Heart right ventricle (tissue), 16 donors: ENCODE measurements at regions not wholly inside any gene's neighbourhood (a gene's known extent, or its start where the extent isn't known, plus 50 kb on each side); places are given as distances from the start of the nearest gene placed in this dataset.

Experiments
- ATAC-seq, 8 donors: fragments of 200-7000 bp; cut with Tn5 transposase; one replicate each; pipeline ENCODE4 v1.9.1; 2020; ENCODE audit warnings: mild to moderate bottlenecking in 8 of 8, moderate library complexity in 8 of 8, moderate number of reproducible peaks in 1 of 8
- DNase-seq, 2 donors: peaks; one replicate each; pipeline ENCODE4 v3.0.0-alpha.2; 2020
- H3K27ac ChIP-seq, 10 donors: fragments of 200-600 bp; sonication (generic) in 2 of 10; one replicate each; pipeline versions ENCODE4 v1.5.0 to v1.8.0; 2020 to 2022; ENCODE audit warnings: mild to moderate bottlenecking in 3 of 10
- H3K27me3 ChIP-seq, 7 donors: fragments of 200-600 bp; one replicate each; pipeline ENCODE4 v1.8.0; 2021 to 2022; ENCODE audit warnings: mild to moderate bottlenecking in 2 of 7
- H3K36me3 ChIP-seq, 9 donors: fragments of 200-600 bp; sonication (generic) in 1 of 9; one replicate each; pipeline versions ENCODE4 v1.5.0 to v1.8.0; 2020 to 2022; ENCODE audit warnings: mild to moderate bottlenecking in 2 of 9
- H3K4me1 ChIP-seq, 9 donors: fragments of 200-600 bp; sonication (generic) in 1 of 9; one replicate each; pipeline versions ENCODE4 v1.5.0 to v1.8.0; 2020 to 2022; ENCODE audit warnings: mild to moderate bottlenecking in 4 of 9
- H3K4me3 ChIP-seq, 10 donors: fragments of 200-600 bp; sonication (generic) in 2 of 10; one replicate each; pipeline versions ENCODE4 v1.5.0 to v1.8.0; 2020 to 2022; ENCODE audit warnings: mild to moderate bottlenecking in 7 of 10, moderate library complexity in 2 of 10
- H3K9me3 ChIP-seq, 11 donors: fragments of 200-600 bp in 10 of 11; sonication (generic) in 2 of 11; one replicate each; pipeline versions ENCODE4 v1.5.0 to v1.8.0; 2013 to 2022; ENCODE audit warnings: mild to moderate bottlenecking in 2 of 11, control low read depth in 1 of 11, moderate library complexity in 1 of 11
- WGBS, 2 donors: extraction: QIAGEN DNeasy Blood & Tissue Kit; methylation state at CpG; one replicate each; pipeline ENCODE4 v1.1.7; 2013; ENCODE audit warnings: inconsistent platforms in 1 of 2; 5-methylcytosine and 5-hydroxymethylcytosine counted together
- intact Hi-C, 10 donors: fragments of 100-400 bp; cut with DNase I; formaldehyde crosslinking; loops; one replicate each; pipeline versions ENCODE4 v1.11.1 to v1.14.2; 2022
- TF ChIP-seq, protein P1 (sequence below), 9 donors: fragments of 200-600 bp; sonication (generic) in 2 of 9; IDR thresholded peaks; one replicate each; pipeline versions ENCODE4 v1.5.0 to v1.8.0; 2021 to 2022; ENCODE audit warnings: antibody characterized with exemption in 9 of 9, mild to moderate bottlenecking in 5 of 9, moderate library complexity in 1 of 9
- donor health status: Arrhythmogenic right ventricular cardiomyopathy.
- donor health status: ischemic (EF 13 %, LVEDD 7.1; RV severe dilation, severe dysfunction).
- donor health status: healthy with polysubstance abuse.
- donor health status: DM: no; HTN: yes; CAD: no.
- donor health status: DM: no; HTN: no; CAD: no.
- donor health status: ischemic (EF 25% LVEDD 6.9; RV normal size, moderate dysfunction).
- donor health status: ischemic (EF 25% LVEDD 5.7; RV mildly dilated, moderate dysfunction).
- donor health status: healthy.
- donor health status: DM: yes; HTN: yes; CAD: no.
- donor health status: Ischemic cardiomyopathy.
- donor health status: ischemic (EF 35%, LVEDD 5.7; RV mildly dilated, moderate dysfunction).
- donor health status: nonischemic (EF 11% LVEDD 7.7; RV severe dilation, severe dysfunction).
- donor health status: DM: yes; HTN: yes; CAD: no.
- donor health status: PGD.
- donor health status: ischemic (EF 29% LVEDD 5.4; RV normal size, mild dysfunction).
- donor health status: nonischemic (EF 23%, LVEDD 6.1; RV moderate dilation, normal function).

DNA sequence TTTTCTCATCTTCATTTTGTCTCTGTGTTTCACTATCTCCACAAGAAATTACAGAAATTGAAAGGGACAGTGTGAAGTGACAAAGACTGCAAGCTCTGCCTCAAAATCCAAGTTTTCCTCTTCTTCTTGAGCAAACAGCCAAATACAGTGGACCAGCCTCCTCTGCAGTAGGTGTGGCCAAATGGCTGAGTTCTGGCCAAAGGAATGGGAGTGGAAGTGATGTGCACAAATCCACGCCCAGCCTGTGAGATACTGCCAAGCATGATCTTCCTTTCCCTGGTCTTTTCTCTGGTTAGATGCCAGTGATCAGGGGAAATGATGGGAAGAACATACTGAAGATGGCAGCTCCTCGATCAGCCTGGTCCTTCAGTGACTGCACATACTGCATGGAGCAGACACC is 111.0 kb upstream of the CPNE4 start:
- intact Hi-C loops, result no loop called here
- WGBS, 2 donors, result 57% methylated on average over 2 of the region's 2 CpGs

DNA sequence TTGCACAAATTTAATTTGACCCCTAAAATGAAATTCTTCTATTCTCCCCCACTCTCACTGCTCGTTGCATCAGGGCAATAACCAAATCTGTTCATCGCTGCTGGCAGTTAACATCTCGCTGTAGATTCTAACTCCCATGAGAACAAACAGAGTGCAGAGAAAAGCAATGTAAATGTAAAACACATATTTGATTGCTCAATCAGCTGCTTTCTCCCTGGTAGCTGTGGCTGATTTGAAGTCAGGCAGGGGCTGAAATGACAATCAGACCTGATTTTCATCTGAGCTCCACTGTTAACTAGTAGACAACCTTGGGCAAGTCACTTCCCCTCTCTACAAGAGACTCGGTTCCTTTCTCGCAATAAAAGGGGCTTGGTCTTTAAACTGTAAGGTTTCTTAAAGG is 119.8 kb upstream of the CPNE4 start:
- TF ChIP-seq, protein P1, sequence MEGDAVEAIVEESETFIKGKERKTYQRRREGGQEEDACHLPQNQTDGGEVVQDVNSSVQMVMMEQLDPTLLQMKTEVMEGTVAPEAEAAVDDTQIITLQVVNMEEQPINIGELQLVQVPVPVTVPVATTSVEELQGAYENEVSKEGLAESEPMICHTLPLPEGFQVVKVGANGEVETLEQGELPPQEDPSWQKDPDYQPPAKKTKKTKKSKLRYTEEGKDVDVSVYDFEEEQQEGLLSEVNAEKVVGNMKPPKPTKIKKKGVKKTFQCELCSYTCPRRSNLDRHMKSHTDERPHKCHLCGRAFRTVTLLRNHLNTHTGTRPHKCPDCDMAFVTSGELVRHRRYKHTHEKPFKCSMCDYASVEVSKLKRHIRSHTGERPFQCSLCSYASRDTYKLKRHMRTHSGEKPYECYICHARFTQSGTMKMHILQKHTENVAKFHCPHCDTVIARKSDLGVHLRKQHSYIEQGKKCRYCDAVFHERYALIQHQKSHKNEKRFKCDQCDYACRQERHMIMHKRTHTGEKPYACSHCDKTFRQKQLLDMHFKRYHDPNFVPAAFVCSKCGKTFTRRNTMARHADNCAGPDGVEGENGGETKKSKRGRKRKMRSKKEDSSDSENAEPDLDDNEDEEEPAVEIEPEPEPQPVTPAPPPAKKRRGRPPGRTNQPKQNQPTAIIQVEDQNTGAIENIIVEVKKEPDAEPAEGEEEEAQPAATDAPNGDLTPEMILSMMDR (IDR thresholded peaks at IDR 0.05), result no peak
- Histone ChIP-seq H3K4me1 (no peaks in the 10 kb centered on the region), H3K4me3 (no peak overlapping the region), H3K36me3 (no peaks in the 10 kb centered on the region), H3K27ac (no peak overlapping the region), H3K27me3 (peaks cover 0 to 21% (median 0%) of the 10 kb centered on the region in 7 donors), H3K9me3 (no peaks in the 10 kb centered on the region)
- 78 to 79% methylated on average over 5 of the region's 5 CpGs for WGBS, 2 donors
- ATAC-seq, result no peak
- DNase-seq, result no peak
- intact Hi-C loops, result no loop called here

More for the DNA sequence above, 111.0 kb upstream of the CPNE4 start:
- ATAC-seq (no peak), DNase-seq (no peak)
- Histone ChIP-seq H3K36me3 (no peaks in the 10 kb centered on the region), H3K9me3 (no peaks in the 10 kb centered on the region), H3K27ac (no peak overlapping the region), H3K4me3 (no peak overlapping the region), H3K4me1 (no peaks in the 10 kb centered on the region), H3K27me3 (no peaks in the 10 kb centered on the region)
- TF ChIP-seq, protein P1 (IDR thresholded peaks at IDR 0.05), result no peak

DNA sequence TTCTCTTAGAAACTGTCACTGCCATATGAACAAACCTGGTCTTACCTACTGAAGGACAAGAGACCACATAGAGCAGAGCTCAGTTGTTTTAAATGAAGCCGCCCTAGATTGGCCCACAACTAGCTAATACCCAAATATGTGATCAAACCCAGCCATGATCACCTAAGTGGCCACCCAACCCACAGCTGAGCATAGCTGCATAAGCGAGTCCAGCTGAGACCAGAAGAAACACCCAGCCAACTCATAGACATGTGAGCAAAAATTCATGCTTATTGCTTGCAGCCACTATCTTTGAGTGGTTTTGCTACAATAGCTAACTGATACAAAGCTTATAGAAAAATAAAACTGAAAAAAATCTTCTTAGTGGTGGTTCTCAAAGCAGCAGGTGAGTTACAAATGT is 124.3 kb upstream of the CPNE4 start:
- WGBS, 2 donors, result 83 to 95% methylated on average over 2 of the region's 2 CpGs
- peaks cover 0 to 5% (median 0%) of the 10 kb centered on the region in 7 donors for H3K27me3 ChIP-seq
- TF ChIP-seq, protein P1 (IDR thresholded peaks at IDR 0.05), result no peak

DNA sequence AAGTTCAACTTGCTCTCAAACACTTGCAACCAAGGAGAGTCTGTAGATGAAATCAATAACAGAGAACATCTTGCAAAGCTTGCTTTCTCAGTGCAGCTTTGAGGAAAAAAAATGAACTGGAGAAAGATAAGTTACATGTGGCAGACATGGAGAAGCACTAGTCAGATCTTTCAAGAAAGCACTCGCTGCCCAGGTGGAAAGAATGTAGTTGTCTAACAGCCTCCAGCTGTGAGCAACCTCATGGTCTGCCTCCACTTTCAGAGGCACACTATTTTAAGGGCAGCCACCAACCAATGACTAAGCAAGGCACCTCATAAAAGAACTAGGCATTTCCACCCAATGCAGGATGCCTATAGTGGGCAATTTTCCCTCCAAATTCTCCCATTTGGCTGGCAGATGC is 125.4 kb upstream of the CPNE4 start:
- H3K36me3 ChIP-seq, result no peaks in the 10 kb centered on the region
- intact Hi-C loops, result no loop called here
- peaks cover 0 to 5% (median 0%) of the 10 kb centered on the region in 7 donors for H3K27me3 ChIP-seq
- no peak overlapping the region for H3K4me3 ChIP-seq
- WGBS, 2 donors, result 57 to 58% methylated on average over 1 of the region's 1 CpG
- ATAC-seq (no peak), DNase-seq (no peak)
- H3K9me3 ChIP-seq, result no peaks in the 10 kb centered on the region
- H3K4me1 ChIP-seq, result no peaks in the 10 kb centered on the region
- no peak overlapping the region for H3K27ac ChIP-seq
- TF ChIP-seq, protein P1 (IDR thresholded peaks at IDR 0.05), result no peak

More for the DNA sequence above, 124.3 kb upstream of the CPNE4 start:
- intact Hi-C loops, result no loop called here
- no peaks in the 10 kb centered on the region for H3K4me1 ChIP-seq
- H3K27ac ChIP-seq, result no peak overlapping the region
- no peaks in the 10 kb centered on the region for H3K9me3 ChIP-seq
- no peaks in the 10 kb centered on the region for H3K36me3 ChIP-seq
- DNase-seq (no peak), ATAC-seq (no peak)
- no peak overlapping the region for H3K4me3 ChIP-seq
